ENCODE measurements at regions not wholly inside any gene's neighbourhood (a gene's known extent, or its start where the extent isn't known, plus 50 kb on each side); places are given as distances from the start of the nearest gene placed in this dataset.
"Not testable (repeated sequence)": the region's sequence is repeated elsewhere in the genome, so short reads cannot be mapped to it uniquely, and the experiment has no call there.

DNA sequence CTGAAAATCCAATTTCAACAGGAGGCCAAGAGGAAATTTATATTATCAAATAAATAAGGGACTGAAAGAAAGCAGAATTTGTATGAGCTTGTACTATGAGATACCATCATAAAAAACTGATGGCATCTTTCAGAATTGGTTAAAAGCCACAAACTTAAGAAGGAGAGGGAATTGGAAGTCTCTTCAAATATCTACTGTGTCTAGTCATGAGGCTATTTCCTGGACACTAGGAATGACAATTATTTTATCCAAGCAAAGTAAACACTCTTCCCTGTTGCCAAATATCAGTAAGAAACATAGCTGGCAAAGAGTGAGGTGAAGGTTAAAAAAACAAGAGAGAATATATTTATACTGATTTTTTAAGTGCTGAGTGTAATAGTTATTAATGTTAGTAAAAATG, 101.5 kb upstream of the ARRDC3 start (continued):
- no peak for TF ChIP-seq CREB1 (CRISPR knock-in tag; IDR thresholded peaks at IDR 0.05; ENCODE audit: low read depth)

DNA sequence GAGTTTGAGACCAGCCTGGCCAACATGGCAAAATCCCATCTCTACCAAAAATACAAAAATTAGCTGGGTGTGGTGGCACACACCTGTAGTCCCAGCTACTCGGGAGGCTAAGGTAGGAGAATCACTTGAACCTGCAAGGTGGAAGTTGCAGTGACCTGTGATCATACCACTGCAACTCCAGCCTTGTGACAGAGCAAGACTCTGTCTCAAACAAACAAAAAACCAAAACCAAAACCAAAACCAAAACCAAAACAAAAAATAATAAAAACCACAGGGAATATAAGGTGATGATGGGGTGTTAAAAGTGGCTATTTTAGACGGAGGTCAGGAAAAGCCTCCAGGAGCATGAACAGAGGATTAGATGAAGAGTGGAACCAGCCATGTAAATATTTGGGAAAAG, 96.3 kb upstream of the ARRDC3 start:
- not testable (repeated sequence) for H3K4me1 Mint-ChIP-seq; H3K4me2 ChIP-seq; H3K4me3 ChIP-seq; H4K20me1 ChIP-seq (replicated peaks; ENCODE audit: insufficient read depth); H3K27me3 Mint-ChIP-seq (ENCODE audit: insufficient read depth, low read depth, poor library complexity); H3F3A ChIP-seq (replicated peaks; ENCODE audit: low read depth); H3K36me3 ChIP-seq (ENCODE audit: insufficient read depth); H3K79me2 ChIP-seq (replicated peaks; ENCODE audit: insufficient read depth); H2AFZ ChIP-seq; DNase-seq (ENCODE audit: low spot score); H3K9me3 Mint-ChIP-seq; H3K27ac Mint-ChIP-seq; H3K4me1 ChIP-seq (ENCODE audit: insufficient read depth); H3K27me3 ChIP-seq (ENCODE audit: insufficient read depth); H3K4me3 Mint-ChIP-seq; ATAC-seq; H3K36me3 Mint-ChIP-seq (ENCODE audit: low read depth); H3K27ac ChIP-seq (ENCODE audit: low read depth)
- H3K9me2 ChIP-seq (ENCODE audit: insufficient read depth): peaks cover 10% of the 10 kb centered on the region; the same call in 1 of the 2 replicates

DNA sequence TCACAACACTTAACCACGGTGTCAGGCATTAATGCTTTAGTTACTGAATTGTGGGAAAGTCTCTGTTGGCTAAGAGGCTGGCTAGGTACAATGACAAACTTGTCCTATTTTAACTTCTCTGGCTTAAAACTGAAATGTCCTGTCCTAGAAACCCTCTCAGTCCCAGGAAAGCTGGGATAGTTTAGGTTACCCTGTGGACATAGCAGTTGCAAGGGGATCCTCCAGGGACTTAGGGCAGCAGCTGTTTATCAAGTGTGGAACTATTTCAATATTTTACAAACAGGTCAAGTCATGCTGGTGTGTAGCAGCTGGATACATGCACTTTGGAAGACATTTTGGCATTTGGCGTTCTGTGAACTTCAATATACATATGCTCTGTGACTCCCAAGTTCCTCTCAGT, 95.0 kb upstream of the ARRDC3 start:
- H3K4me2 ChIP-seq: no peak overlapping the region
- H3K4me1 ChIP-seq (ENCODE audit: insufficient read depth): no peaks in the 10 kb centered on the region
- Mint-ChIP-seq H3K27ac (no peak overlapping the region), H3K9me3 (no peaks in the 10 kb centered on the region), H3K4me3 (no peak overlapping the region), H3K36me3 (ENCODE audit: low read depth) (no peaks in the 10 kb centered on the region), H3K27me3 (ENCODE audit: insufficient read depth, low read depth, poor library complexity) (no peaks in the 10 kb centered on the region), H3K4me1 (no peaks in the 10 kb centered on the region)
- no peaks in the 10 kb centered on the region for H3F3A ChIP-seq (replicated peaks; ENCODE audit: low read depth)
- no peak overlapping the region for H2AFZ ChIP-seq
- H3K36me3 ChIP-seq (ENCODE audit: insufficient read depth): no peaks in the 10 kb centered on the region
- H3K27me3 ChIP-seq (ENCODE audit: insufficient read depth): no peaks in the 10 kb centered on the region
- 0 out of 2 replicates have a peak, but pooled peaks cover 6% of the 10 kb centered on the region for H3K9me2 ChIP-seq (ENCODE audit: insufficient read depth)
- no peak overlapping the region for H3K27ac ChIP-seq (ENCODE audit: low read depth)
- no peak for DNase-seq (ENCODE audit: low spot score)
- H3K4me3 ChIP-seq: no peak overlapping the region
- no peaks in the 10 kb centered on the region for H3K79me2 ChIP-seq (replicated peaks; ENCODE audit: insufficient read depth)
- ATAC-seq: no peak
- TF ChIP-seq, protein P1, sequence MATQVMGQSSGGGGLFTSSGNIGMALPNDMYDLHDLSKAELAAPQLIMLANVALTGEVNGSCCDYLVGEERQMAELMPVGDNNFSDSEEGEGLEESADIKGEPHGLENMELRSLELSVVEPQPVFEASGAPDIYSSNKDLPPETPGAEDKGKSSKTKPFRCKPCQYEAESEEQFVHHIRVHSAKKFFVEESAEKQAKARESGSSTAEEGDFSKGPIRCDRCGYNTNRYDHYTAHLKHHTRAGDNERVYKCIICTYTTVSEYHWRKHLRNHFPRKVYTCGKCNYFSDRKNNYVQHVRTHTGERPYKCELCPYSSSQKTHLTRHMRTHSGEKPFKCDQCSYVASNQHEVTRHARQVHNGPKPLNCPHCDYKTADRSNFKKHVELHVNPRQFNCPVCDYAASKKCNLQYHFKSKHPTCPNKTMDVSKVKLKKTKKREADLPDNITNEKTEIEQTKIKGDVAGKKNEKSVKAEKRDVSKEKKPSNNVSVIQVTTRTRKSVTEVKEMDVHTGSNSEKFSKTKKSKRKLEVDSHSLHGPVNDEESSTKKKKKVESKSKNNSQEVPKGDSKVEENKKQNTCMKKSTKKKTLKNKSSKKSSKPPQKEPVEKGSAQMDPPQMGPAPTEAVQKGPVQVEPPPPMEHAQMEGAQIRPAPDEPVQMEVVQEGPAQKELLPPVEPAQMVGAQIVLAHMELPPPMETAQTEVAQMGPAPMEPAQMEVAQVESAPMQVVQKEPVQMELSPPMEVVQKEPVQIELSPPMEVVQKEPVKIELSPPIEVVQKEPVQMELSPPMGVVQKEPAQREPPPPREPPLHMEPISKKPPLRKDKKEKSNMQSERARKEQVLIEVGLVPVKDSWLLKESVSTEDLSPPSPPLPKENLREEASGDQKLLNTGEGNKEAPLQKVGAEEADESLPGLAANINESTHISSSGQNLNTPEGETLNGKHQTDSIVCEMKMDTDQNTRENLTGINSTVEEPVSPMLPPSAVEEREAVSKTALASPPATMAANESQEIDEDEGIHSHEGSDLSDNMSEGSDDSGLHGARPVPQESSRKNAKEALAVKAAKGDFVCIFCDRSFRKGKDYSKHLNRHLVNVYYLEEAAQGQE (IDR thresholded peaks at IDR 0.05; ENCODE audit: unreplicated experiment): no peak
- TF ChIP-seq, protein P2, sequence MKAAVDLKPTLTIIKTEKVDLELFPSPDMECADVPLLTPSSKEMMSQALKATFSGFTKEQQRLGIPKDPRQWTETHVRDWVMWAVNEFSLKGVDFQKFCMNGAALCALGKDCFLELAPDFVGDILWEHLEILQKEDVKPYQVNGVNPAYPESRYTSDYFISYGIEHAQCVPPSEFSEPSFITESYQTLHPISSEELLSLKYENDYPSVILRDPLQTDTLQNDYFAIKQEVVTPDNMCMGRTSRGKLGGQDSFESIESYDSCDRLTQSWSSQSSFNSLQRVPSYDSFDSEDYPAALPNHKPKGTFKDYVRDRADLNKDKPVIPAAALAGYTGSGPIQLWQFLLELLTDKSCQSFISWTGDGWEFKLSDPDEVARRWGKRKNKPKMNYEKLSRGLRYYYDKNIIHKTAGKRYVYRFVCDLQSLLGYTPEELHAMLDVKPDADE (IDR thresholded peaks at IDR 0.05): no peak
- TF ChIP-seq EZH2 (IDR thresholded peaks at IDR 0.05; ENCODE audit: low read depth, unreplicated experiment): no peak
- TF ChIP-seq JUNB (IDR thresholded peaks at IDR 0.05; ENCODE audit: unreplicated experiment): no peak
- TF ChIP-seq, protein P3, sequence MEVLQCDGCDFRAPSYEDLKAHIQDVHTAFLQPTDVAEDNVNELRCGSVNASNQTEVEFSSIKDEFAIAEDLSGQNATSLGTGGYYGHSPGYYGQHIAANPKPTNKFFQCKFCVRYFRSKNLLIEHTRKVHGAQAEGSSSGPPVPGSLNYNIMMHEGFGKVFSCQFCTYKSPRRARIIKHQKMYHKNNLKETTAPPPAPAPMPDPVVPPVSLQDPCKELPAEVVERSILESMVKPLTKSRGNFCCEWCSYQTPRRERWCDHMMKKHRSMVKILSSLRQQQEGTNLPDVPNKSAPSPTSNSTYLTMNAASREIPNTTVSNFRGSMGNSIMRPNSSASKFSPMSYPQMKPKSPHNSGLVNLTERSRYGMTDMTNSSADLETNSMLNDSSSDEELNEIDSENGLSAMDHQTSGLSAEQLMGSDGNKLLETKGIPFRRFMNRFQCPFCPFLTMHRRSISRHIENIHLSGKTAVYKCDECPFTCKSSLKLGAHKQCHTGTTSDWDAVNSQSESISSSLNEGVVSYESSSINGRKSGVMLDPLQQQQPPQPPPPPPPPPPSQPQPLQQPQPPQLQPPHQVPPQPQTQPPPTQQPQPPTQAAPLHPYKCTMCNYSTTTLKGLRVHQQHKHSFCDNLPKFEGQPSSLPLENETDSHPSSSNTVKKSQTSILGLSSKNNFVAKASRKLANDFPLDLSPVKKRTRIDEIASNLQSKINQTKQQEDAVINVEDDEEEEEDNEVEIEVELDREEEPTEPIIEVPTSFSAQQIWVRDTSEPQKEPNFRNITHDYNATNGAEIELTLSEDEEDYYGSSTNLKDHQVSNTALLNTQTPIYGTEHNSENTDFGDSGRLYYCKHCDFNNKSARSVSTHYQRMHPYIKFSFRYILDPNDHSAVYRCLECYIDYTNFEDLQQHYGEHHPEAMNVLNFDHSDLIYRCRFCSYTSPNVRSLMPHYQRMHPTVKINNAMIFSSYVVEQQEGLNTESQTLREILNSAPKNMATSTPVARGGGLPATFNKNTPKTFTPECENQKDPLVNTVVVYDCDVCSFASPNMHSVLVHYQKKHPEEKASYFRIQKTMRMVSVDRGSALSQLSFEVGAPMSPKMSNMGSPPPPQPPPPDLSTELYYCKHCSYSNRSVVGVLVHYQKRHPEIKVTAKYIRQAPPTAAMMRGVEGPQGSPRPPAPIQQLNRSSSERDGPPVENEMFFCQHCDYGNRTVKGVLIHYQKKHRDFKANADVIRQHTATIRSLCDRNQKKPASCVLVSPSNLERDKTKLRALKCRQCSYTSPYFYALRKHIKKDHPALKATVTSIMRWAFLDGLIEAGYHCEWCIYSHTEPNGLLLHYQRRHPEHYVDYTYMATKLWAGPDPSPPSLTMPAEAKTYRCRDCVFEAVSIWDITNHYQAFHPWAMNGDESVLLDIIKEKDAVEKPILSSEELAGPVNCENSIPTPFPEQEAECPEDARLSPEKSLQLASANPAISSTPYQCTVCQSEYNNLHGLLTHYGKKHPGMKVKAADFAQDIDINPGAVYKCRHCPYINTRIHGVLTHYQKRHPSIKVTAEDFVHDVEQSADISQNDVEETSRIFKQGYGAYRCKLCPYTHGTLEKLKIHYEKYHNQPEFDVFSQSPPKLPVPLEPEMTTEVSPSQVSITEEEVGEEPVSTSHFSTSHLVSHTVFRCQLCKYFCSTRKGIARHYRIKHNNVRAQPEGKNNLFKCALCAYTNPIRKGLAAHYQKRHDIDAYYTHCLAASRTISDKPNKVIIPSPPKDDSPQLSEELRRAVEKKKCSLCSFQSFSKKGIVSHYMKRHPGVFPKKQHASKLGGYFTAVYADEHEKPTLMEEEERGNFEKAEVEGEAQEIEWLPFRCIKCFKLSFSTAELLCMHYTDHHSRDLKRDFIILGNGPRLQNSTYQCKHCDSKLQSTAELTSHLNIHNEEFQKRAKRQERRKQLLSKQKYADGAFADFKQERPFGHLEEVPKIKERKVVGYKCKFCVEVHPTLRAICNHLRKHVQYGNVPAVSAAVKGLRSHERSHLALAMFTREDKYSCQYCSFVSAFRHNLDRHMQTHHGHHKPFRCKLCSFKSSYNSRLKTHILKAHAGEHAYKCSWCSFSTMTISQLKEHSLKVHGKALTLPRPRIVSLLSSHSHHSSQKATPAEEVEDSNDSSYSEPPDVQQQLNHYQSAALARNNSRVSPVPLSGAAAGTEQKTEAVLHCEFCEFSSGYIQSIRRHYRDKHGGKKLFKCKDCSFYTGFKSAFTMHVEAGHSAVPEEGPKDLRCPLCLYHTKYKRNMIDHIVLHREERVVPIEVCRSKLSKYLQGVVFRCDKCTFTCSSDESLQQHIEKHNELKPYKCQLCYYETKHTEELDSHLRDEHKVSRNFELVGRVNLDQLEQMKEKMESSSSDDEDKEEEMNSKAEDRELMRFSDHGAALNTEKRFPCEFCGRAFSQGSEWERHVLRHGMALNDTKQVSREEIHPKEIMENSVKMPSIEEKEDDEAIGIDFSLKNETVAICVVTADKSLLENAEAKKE (CRISPR knock-in tag; IDR thresholded peaks at IDR 0.05): no peak
- no peaks in the 10 kb centered on the region for H4K20me1 ChIP-seq (replicated peaks; ENCODE audit: insufficient read depth)

All from GM23338 (cell line).